Skeletal muscle satellite cell (primary cell): ENCODE measurements at regions not wholly inside any gene's neighbourhood (a gene's known extent, or its start where the extent isn't known, plus 50 kb on each side); places are given as distances from the start of the nearest gene placed in this dataset.

Experiments used
- H3K27me3 ChIP-seq: 2 replicates; pipeline ENCODE4 v1.7.0; 2013; ENCODE audit warnings: low read length; ENCODE audit not compliant: control insufficient read depth, insufficient read depth
- H3K36me3 ChIP-seq: 2 replicates; pipeline ENCODE4 v1.7.0; 2013; ENCODE audit warnings: mild to moderate bottlenecking, control low read depth, low read length; ENCODE audit not compliant: insufficient read depth
- H3K4me1 ChIP-seq: 2 replicates; pipeline ENCODE4 v1.7.0; 2013; ENCODE audit warnings: low read length; ENCODE audit not compliant: control insufficient read depth, insufficient read depth
- H3K4me2 ChIP-seq: 2 replicates; pipeline ENCODE4 v1.7.0; 2013; ENCODE audit warnings: mild to moderate bottlenecking, low read length
- H3K4me3 ChIP-seq: 2 replicates; pipeline ENCODE4 v1.7.0; 2013; ENCODE audit warnings: low read length
- H3K9ac ChIP-seq: 2 replicates; pipeline ENCODE4 v1.7.0; 2013; ENCODE audit warnings: mild to moderate bottlenecking, low read depth, low read length, moderate library complexity
- H3K9me3 ChIP-seq: replicated peaks from 2 replicates; pipeline ENCODE4 v1.7.0; 2013; ENCODE audit warnings: mild to moderate bottlenecking, control low read depth, low read length

GRCh38 chr5:174315871-174316270 lies 270.4 kb downstream of the NSG2 start:
- H3K9me3 ChIP-seq = no peaks in the 10 kb centered on the region
- no peak overlapping the region for H3K9ac ChIP-seq
- H3K27me3 ChIP-seq = peaks cover 21% of the 10 kb centered on the region
- H3K4me2 ChIP-seq = no peak overlapping the region
- H3K4me1 ChIP-seq = no peaks in the 10 kb centered on the region
- no peak overlapping the region for H3K4me3 ChIP-seq
- H3K36me3 ChIP-seq = no peaks in the 10 kb centered on the region

GRCh38 chr5:174316326-174316725 lies 270.8 kb downstream of the NSG2 start:
- Histone ChIP-seq H3K27me3 (peaks cover 18% of the 10 kb centered on the region), H3K4me2 (no peak overlapping the region), H3K4me1 (no peaks in the 10 kb centered on the region), H3K36me3 (no peaks in the 10 kb centered on the region), H3K9ac (no peak overlapping the region), H3K9me3 (no peaks in the 10 kb centered on the region), H3K4me3 (no peak overlapping the region)

- Histone ChIP-seq H3K9ac (no peak overlapping the region), H3K9me3 (no peaks in the 10 kb centered on the region), H3K4me3 (no peak overlapping the region), H3K36me3 (no peaks in the 10 kb centered on the region), H3K4me2 (no peak overlapping the region), H3K4me1 (no peaks in the 10 kb centered on the region), H3K27me3 (peaks cover 17% of the 10 kb centered on the region)
These were observed 271.9 kb downstream of the NSG2 start for GRCh38 chr5:174317256-174317894.

GRCh38 chr5:174318578-174318977 lies 273.1 kb downstream of the NSG2 start:
- no peaks in the 10 kb centered on the region for H3K9me3 ChIP-seq
- H3K9ac ChIP-seq = no peak overlapping the region
- H3K4me3 ChIP-seq = no peak overlapping the region
- no peaks in the 10 kb centered on the region for H3K36me3 ChIP-seq
- H3K4me1 ChIP-seq = no peaks in the 10 kb centered on the region
- H3K4me2 ChIP-seq = no peak overlapping the region
- peaks cover 5% of the 10 kb centered on the region for H3K27me3 ChIP-seq

- no peaks in the 10 kb centered on the region for H3K4me1 ChIP-seq
- H3K27me3 ChIP-seq = peaks cover 3% of the 10 kb centered on the region
- no peaks in the 10 kb centered on the region for H3K36me3 ChIP-seq
These were observed 274.0 kb downstream of the NSG2 start for GRCh38 chr5:174319551-174319950.

DNA sequence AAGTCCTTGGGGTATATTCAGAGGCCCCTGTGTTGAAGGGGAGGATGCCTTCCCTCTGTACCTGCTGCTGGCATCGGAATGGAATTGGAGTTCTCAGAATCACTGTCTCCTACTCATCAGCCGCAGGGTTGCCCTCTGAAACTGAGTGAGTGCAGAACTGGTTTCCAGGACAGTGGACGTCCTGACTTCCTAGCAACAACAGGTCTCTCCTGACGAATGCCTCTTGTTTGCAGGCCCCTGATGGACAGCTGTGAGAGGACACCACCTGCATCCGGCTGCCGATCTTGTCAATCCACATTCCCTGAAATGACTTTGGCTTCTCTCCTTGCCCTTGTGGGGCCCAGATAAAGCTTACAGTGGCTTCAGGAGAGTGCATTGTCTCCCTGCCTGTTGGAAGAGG lies 274.5 kb downstream of the NSG2 start:
- peaks cover under 1% of the 10 kb centered on the region for H3K27me3 ChIP-seq
- H3K4me3 ChIP-seq = no peak overlapping the region
- no peak overlapping the region for H3K9ac ChIP-seq
- H3K9me3 ChIP-seq = no peaks in the 10 kb centered on the region
- H3K4me2 ChIP-seq = no peak overlapping the region
- no peaks in the 10 kb centered on the region for H3K4me1 ChIP-seq
- H3K36me3 ChIP-seq = no peaks in the 10 kb centered on the region

More at GRCh38 chr5:174319551-174319950, 274.0 kb downstream of the NSG2 start:
- Histone ChIP-seq H3K9me3 (no peaks in the 10 kb centered on the region), H3K9ac (no peak overlapping the region), H3K4me3 (no peak overlapping the region), H3K4me2 (no peak overlapping the region)

DNA sequence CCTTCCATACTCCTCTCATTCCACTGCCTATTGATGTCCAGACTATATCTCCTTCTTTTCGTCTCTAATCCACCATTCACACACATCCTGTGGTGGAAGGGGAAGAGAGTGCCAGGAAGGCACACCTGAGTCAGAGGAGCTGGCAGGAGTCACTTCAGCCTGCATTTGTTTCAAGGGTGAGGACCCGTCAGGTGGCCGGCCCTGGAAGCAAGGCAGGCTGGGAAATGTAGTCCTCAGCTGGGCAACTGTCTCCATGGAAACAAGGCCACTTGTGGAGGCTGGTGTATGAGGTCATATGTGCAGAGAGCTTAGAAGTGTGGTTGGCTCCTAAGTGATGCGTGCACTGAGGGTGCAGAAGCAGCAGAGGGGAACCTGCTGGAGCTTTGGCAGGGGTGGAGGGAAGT lies 278.4 kb downstream of the NSG2 start:
- H3K27me3 ChIP-seq = no peaks in the 10 kb centered on the region
- no peaks in the 10 kb centered on the region for H3K4me1 ChIP-seq
- H3K36me3 ChIP-seq = no peaks in the 10 kb centered on the region
- H3K9ac ChIP-seq = no peak overlapping the region
- H3K4me2 ChIP-seq = no peak overlapping the region
- no peaks in the 10 kb centered on the region for H3K9me3 ChIP-seq
- H3K4me3 ChIP-seq = no peak overlapping the region

- no peak overlapping the region for H3K4me2 ChIP-seq
- no peak overlapping the region for H3K9ac ChIP-seq
- H3K36me3 ChIP-seq = no peaks in the 10 kb centered on the region
- no peaks in the 10 kb centered on the region for H3K9me3 ChIP-seq
- no peaks in the 10 kb centered on the region for H3K27me3 ChIP-seq
- H3K4me1 ChIP-seq = no peaks in the 10 kb centered on the region
- no peak overlapping the region for H3K4me3 ChIP-seq
These were observed 279.2 kb downstream of the NSG2 start for GRCh38 chr5:174324680-174325079.

- Histone ChIP-seq H3K36me3 (no peaks in the 10 kb centered on the region), H3K9ac (no peak overlapping the region)
These were observed 279.9 kb downstream of the NSG2 start for GRCh38 chr5:174325431-174325830.

GRCh38 chr5:174325961-174326360 lies 280.5 kb downstream of the NSG2 start:
- H3K9me3 ChIP-seq = no peaks in the 10 kb centered on the region

More at GRCh38 chr5:174325431-174325830, 279.9 kb downstream of the NSG2 start:
- Histone ChIP-seq H3K4me3 (no peak overlapping the region), H3K9me3 (no peaks in the 10 kb centered on the region), H3K4me1 (no peaks in the 10 kb centered on the region), H3K4me2 (no peak overlapping the region), H3K27me3 (no peaks in the 10 kb centered on the region)

DNA sequence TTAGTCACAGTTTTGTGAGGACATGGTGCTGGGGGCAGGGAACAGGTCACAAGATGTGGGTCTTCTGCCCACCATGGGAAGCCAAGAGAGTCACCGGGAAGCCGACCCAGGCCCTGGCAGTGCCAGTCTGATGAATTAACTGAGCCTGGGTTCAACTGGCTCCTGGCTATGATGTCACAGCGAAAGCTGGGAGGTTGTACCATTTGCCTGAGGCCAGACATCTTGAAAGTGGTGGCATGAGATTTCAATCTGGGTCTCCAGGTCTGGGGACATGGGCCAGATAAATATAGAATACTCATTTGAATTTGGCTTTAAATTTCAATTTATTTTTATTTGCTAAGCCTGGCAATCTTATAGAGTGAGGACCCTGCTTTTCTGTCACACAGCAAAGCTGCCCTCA lies 280.9 kb downstream of the NSG2 start:
- Histone ChIP-seq H3K4me3 (no peak overlapping the region), H3K4me2 (no peak overlapping the region), H3K36me3 (no peaks in the 10 kb centered on the region), H3K4me1 (no peaks in the 10 kb centered on the region), H3K9ac (no peak overlapping the region), H3K27me3 (no peaks in the 10 kb centered on the region), H3K9me3 (no peaks in the 10 kb centered on the region)

More at GRCh38 chr5:174325961-174326360, 280.5 kb downstream of the NSG2 start:
- Histone ChIP-seq H3K4me2 (no peak overlapping the region), H3K4me1 (no peaks in the 10 kb centered on the region), H3K27me3 (no peaks in the 10 kb centered on the region), H3K4me3 (no peak overlapping the region), H3K9ac (no peak overlapping the region), H3K36me3 (no peaks in the 10 kb centered on the region)

GRCh38 chr5:174327317-174327864 lies 281.9 kb downstream of the NSG2 start:
- H3K4me1 ChIP-seq = no peaks in the 10 kb centered on the region

More at GRCh38 chr5:174327317-174327864, 281.9 kb downstream of the NSG2 start:
- no peaks in the 10 kb centered on the region for H3K9me3 ChIP-seq
- no peaks in the 10 kb centered on the region for H3K27me3 ChIP-seq
- no peak overlapping the region for H3K4me2 ChIP-seq
- H3K9ac ChIP-seq = no peak overlapping the region
- no peaks in the 10 kb centered on the region for H3K36me3 ChIP-seq
- no peak overlapping the region for H3K4me3 ChIP-seq
